Erythroblast (primary cell): ENCODE measurements at regions not wholly inside any gene's neighbourhood (a gene's known extent, or its start where the extent isn't known, plus 50 kb on each side); places are given as distances from the start of the nearest gene placed in this dataset.

ENCODE experiments used
- GATA1 ChIP-seq: IDR thresholded peaks from 2 replicates; pipeline ENCODE4 v1.6.1; 2011; ENCODE audit warnings: low read depth, mild to moderate bottlenecking, control low read depth, low read length, moderate library complexity
- POLR2A ChIP-seq: IDR thresholded peaks from 2 replicates; pipeline ENCODE4 v1.6.1; 2011; ENCODE audit warnings: mild to moderate bottlenecking, low read length

DNA sequence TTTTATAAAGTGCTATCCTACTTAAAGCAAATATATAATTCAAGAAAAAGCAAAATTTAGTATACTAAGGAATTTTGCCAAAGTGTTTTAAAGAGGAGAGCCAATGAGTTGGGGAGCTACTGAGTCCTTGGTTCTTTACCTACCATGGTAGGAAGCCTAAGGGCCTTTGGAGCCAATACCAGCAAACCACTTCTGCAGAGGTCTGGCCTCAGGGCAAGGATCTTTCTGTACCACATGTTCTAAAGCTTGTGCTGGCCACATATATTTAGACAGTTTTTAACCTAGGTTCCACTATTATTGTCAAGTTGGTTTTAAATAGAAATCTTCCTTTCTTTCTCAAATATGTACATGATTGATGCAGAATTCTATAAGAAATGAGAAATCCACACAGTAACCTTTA, 172.3 kb upstream of the NREP start:
- TF ChIP-seq POLR2A: no peak
- TF ChIP-seq GATA1: no peak
